GM21619 (cell line): ENCODE measurements at regions not wholly inside any gene's neighbourhood (a gene's known extent, or its start where the extent isn't known, plus 50 kb on each side); places are given as distances from the start of the nearest gene placed in this dataset.
A peak's percentile ranks its signal among the peaks of the same experiment; 100 is the strongest.
"Not testable (repeated sequence)": the region's sequence is repeated elsewhere in the genome, so short reads cannot be mapped to it uniquely, and the experiment has no call there.

Experiments
- ATAC-seq: cut with Tn5 transposase; IDR thresholded peaks from one replicate; pipeline ENCODE4 v1.9.1; 2021; ENCODE audit not compliant: unreplicated experiment

- peak; percentile 60 for ATAC-seq
These were observed 1101.2 kb upstream of the TMEM132C start for GRCh38 chr12:127165567-127166392.

DNA sequence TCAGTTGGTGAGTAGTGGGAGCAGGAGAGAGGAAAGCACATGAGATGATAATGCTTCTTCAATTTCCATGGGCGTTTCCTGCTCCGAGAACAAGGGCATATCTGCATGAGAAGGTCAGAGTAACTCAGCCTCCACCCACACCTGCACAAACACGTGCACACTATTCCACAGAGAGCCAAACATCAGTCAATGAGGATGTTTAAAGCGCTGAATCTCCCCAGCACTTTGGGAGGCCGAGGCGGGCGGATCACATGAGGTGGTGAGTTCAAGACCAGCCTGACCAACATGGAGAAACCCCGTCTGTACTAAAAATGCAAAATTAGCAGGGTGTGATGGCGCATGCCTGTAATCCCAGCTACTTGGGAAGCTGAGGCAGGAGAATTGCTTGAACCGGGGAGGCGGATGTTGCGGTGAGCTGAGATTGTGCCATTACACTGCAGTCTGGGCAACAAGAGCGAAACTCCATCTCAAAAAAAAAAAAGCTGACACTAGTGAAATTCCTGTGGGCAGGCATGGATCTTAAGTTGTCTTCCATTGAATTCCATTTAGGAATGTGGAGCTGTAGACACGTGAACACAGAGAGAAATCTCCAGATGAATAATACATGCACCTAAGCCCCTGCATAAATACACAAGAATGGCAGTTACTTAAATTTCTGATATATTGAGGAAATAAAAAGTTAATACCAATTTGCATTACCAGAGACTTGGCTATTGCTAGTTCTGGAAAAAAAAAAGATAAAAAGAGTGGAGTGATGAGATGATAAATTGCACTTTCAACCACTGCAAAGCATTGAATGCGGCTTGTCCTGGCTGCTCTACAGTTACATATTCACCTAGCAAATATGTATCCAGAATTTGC lies 1097.4 kb upstream of the TMEM132C start:
- no peak for ATAC-seq

GRCh38 chr12:127170226-127171180 lies 1096.5 kb upstream of the TMEM132C start:
- no peak for ATAC-seq

DNA sequence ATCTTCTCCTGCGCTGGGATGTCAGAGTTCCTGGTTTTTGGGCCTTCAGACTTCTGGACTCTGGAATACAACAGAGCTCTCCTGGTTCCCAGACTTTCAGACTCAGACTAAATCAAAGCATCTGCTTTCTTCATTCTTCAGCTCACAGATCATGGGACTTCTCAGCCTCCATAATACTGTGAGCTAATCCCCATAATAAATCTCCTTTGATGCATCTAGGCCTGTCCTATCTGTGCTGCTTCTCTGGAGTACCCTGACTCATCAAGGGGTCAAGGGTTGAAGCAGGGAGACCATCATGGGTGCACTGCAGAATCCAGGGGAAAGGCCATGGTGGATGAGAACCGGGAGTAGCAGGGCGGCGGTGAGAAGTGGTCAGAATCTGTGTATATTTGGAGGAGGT lies 1094.1 kb upstream of the TMEM132C start:
- ATAC-seq, result no peak

- ATAC-seq, result not testable (repeated sequence)
These were observed 1093.0 kb upstream of the TMEM132C start for GRCh38 chr12:127173971-127174370.

- no peak for ATAC-seq
These were observed 1092.1 kb upstream of the TMEM132C start for GRCh38 chr12:127174881-127175280.

DNA sequence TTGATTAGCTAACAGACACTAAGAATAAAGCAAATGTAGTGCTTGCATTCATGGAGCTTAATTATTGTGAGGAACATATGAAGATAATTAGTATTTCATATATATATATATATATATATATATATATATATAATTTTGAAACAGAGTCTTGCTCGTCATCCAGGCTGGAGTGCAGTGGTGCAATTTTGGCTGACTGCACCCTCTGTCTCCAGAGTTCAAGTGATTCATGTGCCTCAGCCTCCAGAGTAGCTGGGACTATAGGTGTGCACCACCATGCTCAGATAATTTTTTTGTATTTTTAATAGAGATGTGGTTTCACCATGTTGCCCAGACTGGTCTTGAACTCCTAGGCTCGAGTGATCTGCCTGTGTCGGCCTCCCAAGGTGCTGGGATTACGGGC lies 1091.6 kb upstream of the TMEM132C start:
- ATAC-seq, result no peak

- no peak for ATAC-seq
These were observed 1090.2 kb upstream of the TMEM132C start for GRCh38 chr12:127176804-127177203.

DNA sequence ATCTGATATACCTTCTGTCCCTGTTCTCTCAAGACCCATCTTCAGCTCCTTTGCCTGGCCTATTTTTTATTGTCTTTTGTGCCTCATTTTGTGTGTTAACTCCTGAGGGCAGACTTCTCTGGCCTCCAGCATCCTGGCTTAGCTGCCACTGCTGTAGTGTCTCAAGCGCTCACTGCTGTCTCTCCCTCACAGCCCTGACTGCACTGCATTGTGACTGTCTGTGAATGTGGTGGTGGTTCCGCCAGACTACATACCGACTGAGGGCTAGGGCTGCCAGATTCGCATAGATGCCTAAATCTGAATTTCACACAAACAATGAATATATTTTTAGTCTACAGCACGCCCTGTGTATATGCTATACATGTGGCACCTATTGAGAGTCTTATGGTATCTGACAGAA lies 1088.9 kb upstream of the TMEM132C start:
- ATAC-seq, result no peak

DNA sequence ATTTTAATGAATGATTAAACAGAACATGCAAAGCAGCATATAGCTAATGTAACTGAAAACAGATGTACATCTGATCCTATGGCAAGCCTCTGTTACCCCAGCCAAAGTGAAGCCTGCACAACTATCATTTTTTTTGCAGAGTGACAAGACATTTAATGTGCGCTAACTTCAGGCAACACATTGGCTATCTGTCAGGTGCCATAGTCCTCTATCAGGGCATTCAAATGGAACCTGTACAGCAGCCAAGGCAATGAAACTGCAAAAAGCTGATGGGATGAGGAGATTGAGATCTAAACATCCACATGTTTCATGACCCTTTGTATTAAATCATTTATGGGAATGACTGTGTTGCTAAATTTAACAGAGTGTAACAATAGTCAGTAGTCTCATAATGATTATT lies 1088.5 kb upstream of the TMEM132C start:
- no peak for ATAC-seq

- ATAC-seq, result no peak
These were observed 1087.8 kb upstream of the TMEM132C start for GRCh38 chr12:127179176-127179575.

- no peak for ATAC-seq
These were observed 1085.0 kb upstream of the TMEM132C start for GRCh38 chr12:127182018-127182417.

DNA sequence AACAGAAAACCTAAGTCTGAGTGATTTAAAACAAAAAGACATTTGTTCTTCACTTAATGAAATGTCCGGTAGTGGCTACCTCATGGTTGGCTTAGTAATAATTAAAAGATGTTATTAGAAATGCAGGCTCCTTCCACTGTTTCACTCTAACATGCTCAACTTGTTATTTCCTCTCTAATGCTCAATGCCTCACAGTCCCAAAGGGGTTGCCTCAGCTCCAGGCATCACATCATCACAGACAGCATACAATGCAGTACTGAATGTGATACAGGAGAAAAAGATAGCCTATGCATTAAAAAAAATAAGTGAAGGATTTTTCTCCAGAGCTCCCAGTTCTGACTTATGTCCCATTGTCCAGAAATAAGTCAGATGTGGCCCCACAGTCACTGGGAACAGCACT lies 1077.0 kb upstream of the TMEM132C start:
- no peak for ATAC-seq

DNA sequence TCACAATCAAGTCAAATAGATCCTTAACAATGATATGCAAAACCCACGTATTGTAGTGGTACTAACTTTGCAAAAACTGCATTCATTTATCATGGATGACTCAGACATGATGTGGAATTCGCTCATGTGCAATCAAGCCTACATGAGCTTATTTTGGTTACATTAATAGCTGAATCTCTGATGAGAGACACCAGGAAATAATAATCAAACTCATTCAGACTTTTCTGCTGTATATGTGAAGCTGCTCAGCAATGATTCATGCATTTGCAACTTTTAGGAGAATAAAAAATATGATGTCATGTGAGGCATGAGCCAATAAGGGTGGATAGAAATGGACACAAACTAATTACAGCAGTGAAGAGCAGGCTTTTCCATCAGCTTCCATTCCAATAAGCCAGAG lies 1075.8 kb upstream of the TMEM132C start:
- no peak for ATAC-seq

DNA sequence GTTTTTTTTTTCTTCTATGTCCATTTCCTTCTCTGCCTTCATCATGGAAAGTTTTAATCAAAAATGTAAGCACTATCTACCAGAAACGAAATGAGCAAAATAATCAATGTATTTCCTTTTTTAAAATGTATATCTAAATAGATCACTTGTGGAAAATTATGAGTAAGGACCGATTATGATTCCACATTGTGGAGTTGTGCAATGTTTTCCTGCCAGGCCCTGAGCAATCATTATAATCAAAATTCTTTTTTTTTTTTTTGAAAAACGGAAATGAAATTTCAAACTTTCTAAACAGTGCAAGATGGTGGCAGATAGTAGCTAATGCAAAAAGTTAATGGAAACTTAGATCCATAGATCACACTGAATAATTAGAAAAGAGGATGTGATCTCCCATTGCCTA lies 1074.6 kb upstream of the TMEM132C start:
- ATAC-seq, result no peak

GRCh38 chr12:127193341-127193740 lies 1073.6 kb upstream of the TMEM132C start:
- no peak for ATAC-seq

GRCh38 chr12:127194176-127194575 lies 1072.8 kb upstream of the TMEM132C start:
- no peak for ATAC-seq

DNA sequence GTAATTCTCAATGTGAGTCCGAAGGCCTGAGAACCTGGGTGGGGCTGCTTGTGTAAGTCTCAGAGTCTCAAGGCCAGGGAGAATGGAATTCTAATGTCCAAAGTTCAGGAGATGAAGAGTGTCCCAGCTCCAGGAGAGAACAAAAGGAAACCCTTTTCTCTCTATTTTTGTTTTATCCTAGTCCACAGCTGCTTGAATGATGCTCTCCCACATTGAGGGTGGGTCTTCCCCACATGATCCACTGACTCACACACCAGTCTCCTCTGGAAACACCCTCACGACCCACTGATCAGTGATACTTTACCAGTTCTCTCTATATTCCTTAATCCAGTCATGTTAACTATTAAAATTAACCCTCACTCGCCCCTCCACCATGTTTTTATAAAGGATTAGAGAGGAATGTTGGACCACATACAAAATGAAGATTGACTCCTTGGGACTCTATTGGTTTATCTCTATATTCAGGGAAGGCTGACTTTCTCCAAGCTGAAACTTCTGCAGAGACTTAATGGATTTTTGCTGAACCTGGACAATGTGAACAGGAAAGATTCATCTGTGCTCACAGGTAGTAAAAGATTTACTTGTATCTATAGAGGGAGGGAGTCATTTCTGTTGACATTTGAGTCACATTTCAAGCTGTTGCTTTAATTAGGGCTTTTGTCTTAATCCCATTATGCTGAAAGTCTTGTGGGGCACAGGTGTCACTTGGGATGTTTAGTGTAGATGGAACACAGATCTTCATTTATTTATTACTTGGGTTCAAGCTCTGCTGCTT lies 1061.0 kb upstream of the TMEM132C start:
- no peak for ATAC-seq

- no peak for ATAC-seq
These were observed 1057.7 kb upstream of the TMEM132C start for GRCh38 chr12:127209318-127209717.

DNA sequence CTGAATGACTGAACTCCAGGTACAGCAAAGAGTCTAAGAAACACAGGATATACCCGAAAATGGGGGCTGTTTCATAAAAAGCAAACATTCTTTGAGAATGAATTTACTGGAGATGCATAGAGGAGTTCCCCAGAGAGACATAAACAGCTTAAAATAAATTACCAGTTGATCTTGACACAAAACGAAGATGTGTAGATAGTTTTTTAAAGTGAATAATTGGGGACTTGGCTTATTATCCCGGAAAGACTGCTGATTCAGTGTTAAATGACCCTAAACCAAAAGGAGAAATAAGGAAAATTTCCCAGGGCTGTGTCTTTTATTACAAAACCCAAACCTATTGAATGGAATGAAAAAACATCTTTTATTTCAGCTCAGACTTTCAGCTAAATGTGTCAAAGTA lies 1052.8 kb upstream of the TMEM132C start:
- no peak for ATAC-seq
